ENCODE measurements at regions not wholly inside any gene's neighbourhood (a gene's known extent, or its start where the extent isn't known, plus 50 kb on each side); places are given as distances from the start of the nearest gene placed in this dataset.

DNA sequence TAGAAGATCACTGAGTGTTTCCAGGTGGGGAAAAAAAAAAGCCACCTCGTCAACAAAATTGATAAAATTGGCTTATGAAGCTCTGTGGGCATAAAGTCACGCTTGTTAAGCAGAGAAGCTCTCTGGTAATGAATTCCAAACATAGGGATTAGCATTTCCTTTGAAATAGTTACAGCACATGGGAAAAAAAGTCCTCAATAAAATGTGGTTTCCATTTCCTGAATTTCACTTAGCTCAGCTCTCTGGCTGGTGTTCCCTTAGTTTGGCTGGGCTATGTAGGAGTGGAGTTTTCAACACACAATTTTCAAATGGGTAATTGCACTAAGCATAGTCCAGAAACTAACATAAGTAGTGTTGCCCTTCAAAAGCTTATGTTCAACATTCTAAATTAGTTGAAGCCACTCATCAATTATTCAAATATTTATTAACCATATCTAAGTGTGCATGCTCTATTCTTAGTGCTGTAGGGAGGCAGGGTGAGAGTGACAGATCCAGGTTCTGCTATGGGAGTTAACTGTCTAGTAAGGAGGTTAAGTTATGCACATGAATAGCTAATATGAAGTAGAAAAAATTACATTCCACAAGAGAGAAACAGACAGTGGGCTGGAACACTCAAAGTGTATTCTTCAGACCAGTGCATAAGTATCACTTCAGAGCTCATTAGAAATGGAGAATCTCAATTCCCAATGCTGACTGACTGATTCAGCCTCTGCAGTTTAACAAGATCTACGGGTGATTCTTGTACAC, 445.7 kb downstream of the SMARCA1 start:
- FAIRE-seq (no peak), DNase-seq (ENCODE audit: low read depth, low spot score) (no peak), ATAC-seq (no peak)
- TF ChIP-seq NR2C1 (IDR thresholded peaks at IDR 0.05) (no peak), RB1 (IDR thresholded peaks at IDR 0.05; ENCODE audit: borderline replicate concordance) (no peak)
- H4K20me1 ChIP-seq (ENCODE audit: control insufficient read depth, insufficient read depth) = no peaks in the 10 kb centered on the region
- in situ Hi-C loops (cut with MboI) (no loop called here), intact Hi-C loops (cut with micrococcal nuclease; ENCODE audit: unreplicated experiment) (no loop called here)
- H3K4me1 ChIP-seq (ENCODE audit: control insufficient read depth, insufficient read depth, low read length) = no peaks in the 10 kb centered on the region
- ChIA-PET SMC1A (ENCODE audit: uncharacterized antibody, unreplicated experiment) (interaction anchor here (1.2 kb wide), 2 partner anchors 15 to 38 kb away, joined by 3 read pairs; no protein-coding TSS in a partner anchor), POLR2A (no interaction called here), RAD21 (ENCODE audit: unreplicated experiment) (no interaction called here), CTCF (interaction anchor here (1.1 kb wide), 1 partner anchor 13 kb away, joined by 4 read pairs; no protein-coding TSS in a partner anchor)
- no peak overlapping the region for H3K4me2 ChIP-seq (ENCODE audit: control insufficient read depth, insufficient read depth)
- H3K4me3 ChIP-seq = no peak overlapping the region
- no TSS peak for BruUV-seq (replicated peaks)
- 2% methylated on average over 3 of the region's 3 CpGs for WGBS (ENCODE audit: insufficient coverage, insufficient replicate concordance, low lambda C conversion rate, missing lambda C conversion rate)
- H3K9me3 ChIP-seq (replicated peaks; ENCODE audit: control insufficient read depth, insufficient read depth, low read length) = no peaks in the 10 kb centered on the region; the same call in 2 of the 3 replicates
- H3K79me2 ChIP-seq (ENCODE audit: control insufficient read depth, insufficient read depth, low read length) = no peaks in the 10 kb centered on the region
- H3K27ac ChIP-seq (ENCODE audit: control insufficient read depth, insufficient read depth) = no peak overlapping the region
- no peak overlapping the region for H2AFZ ChIP-seq (ENCODE audit: control insufficient read depth, low read depth, low read length)
- no peaks in the 10 kb centered on the region for H3K36me3 ChIP-seq (ENCODE audit: control insufficient read depth in 2 of 2, insufficient read depth in 2 of 2, low read length in 1 of 2)
- no peak overlapping the region for H3K9ac ChIP-seq (ENCODE audit: control insufficient read depth, insufficient read depth, low read length)
- H3K27me3 ChIP-seq (replicated peaks in 1 of 2; ENCODE audit: control insufficient read depth in 2 of 2, insufficient read depth in 2 of 2, low read length in 1 of 2) = no peaks in the 10 kb centered on the region

DNA sequence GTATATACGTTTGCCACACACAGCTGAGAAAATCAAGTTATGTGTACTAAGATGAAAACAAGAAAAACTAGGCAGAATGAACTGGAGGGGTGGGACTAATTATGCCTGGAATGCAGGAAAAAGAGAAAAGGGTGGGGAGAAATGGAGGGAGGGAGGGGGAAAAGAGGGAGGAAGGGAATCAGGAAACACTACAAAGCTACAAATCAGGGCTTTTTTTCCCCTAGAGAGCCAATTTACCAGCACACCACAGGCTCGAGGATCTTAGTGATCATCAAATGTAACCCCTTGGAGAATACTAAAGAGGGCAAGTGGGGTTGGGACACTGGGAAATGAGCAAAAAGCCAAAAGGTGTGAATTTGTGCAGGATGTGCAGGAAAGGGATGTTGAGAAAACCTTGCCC, 451.9 kb downstream of the SMARCA1 start:
- in situ Hi-C loops (cut with MboI) (no loop called here), intact Hi-C loops (cut with micrococcal nuclease; ENCODE audit: unreplicated experiment) (no loop called here)
- POLR2A ChIA-PET = no interaction called here
- Histone ChIP-seq H3K27me3 (replicated peaks in 1 of 2; ENCODE audit: control insufficient read depth in 2 of 2, insufficient read depth in 2 of 2, low read length in 1 of 2) (no peaks in the 10 kb centered on the region), H2AFZ (ENCODE audit: control insufficient read depth, low read depth, low read length) (no peak overlapping the region), H3K4me3 (no peak overlapping the region), H3K36me3 (ENCODE audit: control insufficient read depth in 2 of 2, insufficient read depth in 2 of 2, low read length in 1 of 2) (no peaks in the 10 kb centered on the region), H3K9ac (ENCODE audit: control insufficient read depth, insufficient read depth, low read length) (no peak overlapping the region), H3K4me1 (ENCODE audit: control insufficient read depth, insufficient read depth, low read length) (no peaks in the 10 kb centered on the region), H3K4me2 (ENCODE audit: control insufficient read depth, insufficient read depth) (no peak overlapping the region), H3K9me3 (replicated peaks; ENCODE audit: control insufficient read depth, insufficient read depth, low read length) (no peaks in the 10 kb centered on the region), H4K20me1 (ENCODE audit: control insufficient read depth, insufficient read depth) (no peaks in the 10 kb centered on the region), H3K79me2 (ENCODE audit: control insufficient read depth, insufficient read depth, low read length) (no peaks in the 10 kb centered on the region), H3K27ac (ENCODE audit: control insufficient read depth, insufficient read depth) (no peak overlapping the region)
- SMC1A ChIA-PET (ENCODE audit: uncharacterized antibody, unreplicated experiment) = interaction anchor here (0.6 kb wide), 1 partner anchor 10 kb away, joined by 3 read pairs; no protein-coding TSS in a partner anchor
- ATAC-seq = no peak
- no peak for TF ChIP-seq NRF1 (conservative IDR thresholded peaks at IDR 0.05; ENCODE audit: low read depth, low read length)
- TF ChIP-seq GABPA (IDR thresholded peaks at IDR 0.05; ENCODE audit: low read depth) = no peak
- no peak for TF ChIP-seq NFXL1 (IDR thresholded peaks at IDR 0.05; ENCODE audit: borderline replicate concordance)
- no peak for TF ChIP-seq STAT3 (IDR thresholded peaks at IDR 0.05; ENCODE audit: low read depth, low read length)
- no peak for TF ChIP-seq RUNX3 (IDR thresholded peaks at IDR 0.05; ENCODE audit: low read length)
- TF ChIP-seq BACH1 (IDR thresholded peaks at IDR 0.05; ENCODE audit: borderline replicate concordance) = no peak
- BruUV-seq (replicated peaks) = no TSS peak
- WGBS (ENCODE audit: insufficient coverage, insufficient replicate concordance, low lambda C conversion rate, missing lambda C conversion rate) = 0% methylated on average over 2 of the region's 2 CpGs
- no peak for DNase-seq (ENCODE audit: low read depth, low spot score)
- RAD21 ChIA-PET (ENCODE audit: unreplicated experiment) = no interaction called here
- FAIRE-seq = no peak
- CTCF ChIA-PET = interaction anchor here (1.2 kb wide), 1 partner anchor 30 kb away, joined by 3 read pairs; no protein-coding TSS in a partner anchor
